ENCODE measurements at regions not wholly inside any gene's neighbourhood (a gene's known extent, or its start where the extent isn't known, plus 50 kb on each side); places are given as distances from the start of the nearest gene placed in this dataset.

DNA sequence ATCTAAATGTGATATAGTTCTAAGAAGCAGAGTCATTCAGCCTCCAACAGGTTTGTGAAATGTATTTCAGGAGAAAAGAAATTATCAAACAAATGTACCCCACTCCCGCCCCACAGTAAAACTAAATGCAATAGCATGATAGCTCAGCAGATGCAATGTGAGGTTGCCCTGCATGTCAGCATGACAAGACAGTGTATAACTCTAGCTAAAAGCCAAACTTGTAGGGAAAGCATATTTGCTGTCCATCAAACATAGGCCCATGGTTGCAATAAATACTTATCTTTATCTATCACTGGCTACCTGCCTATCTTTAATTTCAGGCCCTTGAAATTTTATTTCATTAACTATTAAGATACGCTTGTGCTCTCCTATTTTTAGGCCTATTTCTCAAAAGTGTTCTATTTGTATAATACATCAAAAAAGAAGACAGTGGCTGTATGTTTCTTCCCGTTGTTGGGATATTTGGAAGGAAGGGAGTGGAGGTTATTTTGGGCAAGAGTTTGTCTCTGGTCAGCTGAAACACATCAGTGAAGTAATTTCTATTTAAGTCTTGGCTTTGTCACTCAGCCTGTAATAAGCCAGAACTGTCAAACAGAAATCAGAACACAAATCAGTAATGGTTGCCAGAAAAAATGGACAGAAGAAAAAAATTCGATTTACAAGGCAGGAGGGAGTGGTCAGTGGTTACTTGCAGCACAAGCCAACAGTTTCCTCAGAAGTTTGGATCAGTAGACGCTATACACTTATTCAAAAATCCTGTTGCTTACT is 307.4 kb upstream of the ADGRL2 start:
- TF ChIP-seq CTCF (IDR thresholded peaks at IDR 0.05; ENCODE audit: borderline replicate concordance, insufficient read depth, low read depth, low read length), result no peak
- H3K4me3 ChIP-seq (ENCODE audit: low read depth, low read length), result no peak overlapping the region

DNA sequence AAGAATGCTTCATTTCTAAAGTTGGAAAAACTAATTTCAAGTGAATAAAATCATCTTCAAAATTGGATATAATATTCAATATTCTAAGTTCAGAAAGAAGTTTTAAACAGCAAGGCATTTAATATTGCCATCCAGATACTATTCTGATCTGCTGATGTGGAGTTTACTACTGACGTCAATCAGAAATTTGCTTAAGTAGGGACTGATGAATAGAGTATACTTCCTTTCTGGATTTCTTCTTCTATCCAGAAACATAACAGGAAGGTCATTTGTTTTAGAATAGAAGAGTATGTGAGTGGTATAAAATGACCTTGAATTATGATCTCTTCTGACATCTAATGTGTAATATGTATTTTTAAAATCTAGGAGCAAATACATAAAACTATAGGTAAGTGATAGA is 308.1 kb upstream of the ADGRL2 start:
- no peak for TF ChIP-seq CTCF (IDR thresholded peaks at IDR 0.05; ENCODE audit: borderline replicate concordance, insufficient read depth, low read depth, low read length)
- no peak overlapping the region for H3K4me3 ChIP-seq (ENCODE audit: low read depth, low read length)

GRCh38 chr1:81490614-81491013 is 310.1 kb upstream of the ADGRL2 start:
- TF ChIP-seq CTCF (IDR thresholded peaks at IDR 0.05; ENCODE audit: borderline replicate concordance, insufficient read depth, low read depth, low read length), result no peak
- H3K4me3 ChIP-seq (ENCODE audit: low read depth, low read length), result no peak overlapping the region

DNA sequence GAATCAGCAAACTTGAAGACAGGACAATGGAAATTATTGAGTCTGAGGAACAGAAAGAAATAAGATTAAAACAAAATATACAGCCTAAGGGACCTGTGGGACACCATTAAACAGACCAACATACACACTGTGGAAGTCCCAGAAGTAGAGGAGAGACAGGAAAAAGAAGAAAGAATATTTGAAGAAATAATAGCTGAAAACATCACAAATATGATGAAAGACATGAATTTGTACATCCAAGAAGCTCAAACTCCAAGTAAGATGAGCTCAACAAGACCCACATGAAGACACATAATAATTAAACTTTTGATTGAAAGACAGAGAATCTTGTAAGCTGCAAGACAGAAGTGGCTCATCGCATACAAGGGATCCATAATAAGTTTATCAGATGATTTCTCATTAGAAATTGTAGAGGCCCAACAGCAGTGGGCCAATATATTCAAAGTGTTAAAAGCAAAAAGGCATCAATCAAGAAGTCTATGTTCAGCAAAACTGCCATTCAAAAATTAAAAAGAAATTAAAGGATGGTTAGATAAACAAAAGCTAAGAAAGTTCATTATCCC is 311.3 kb upstream of the ADGRL2 start:
- H3K4me3 ChIP-seq (ENCODE audit: low read depth, low read length), result no peak overlapping the region
- no peak for TF ChIP-seq CTCF (IDR thresholded peaks at IDR 0.05; ENCODE audit: borderline replicate concordance, insufficient read depth, low read depth, low read length)

DNA sequence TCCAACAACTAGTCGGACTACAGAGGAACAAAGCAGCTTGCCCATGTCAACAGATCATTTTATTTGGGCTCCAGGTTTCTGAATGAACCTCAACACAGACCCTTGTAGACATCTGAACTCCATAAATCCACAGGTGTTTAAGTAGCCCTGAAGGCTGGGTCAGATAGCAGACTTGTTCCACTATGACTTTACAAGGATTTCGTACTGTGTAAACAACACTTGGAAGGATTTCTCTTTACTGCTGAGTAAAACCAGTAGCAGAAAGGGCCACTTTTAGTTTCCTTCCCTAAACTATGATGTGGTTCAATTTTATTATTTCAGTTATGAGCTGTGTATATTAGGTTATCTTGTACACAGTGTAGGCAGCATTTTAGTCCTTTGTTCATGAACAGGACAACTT is 316.4 kb upstream of the ADGRL2 start:
- TF ChIP-seq CTCF (IDR thresholded peaks at IDR 0.05; ENCODE audit: borderline replicate concordance, insufficient read depth, low read depth, low read length), result no peak
- no peak overlapping the region for H3K4me3 ChIP-seq (ENCODE audit: low read depth, low read length)

DNA sequence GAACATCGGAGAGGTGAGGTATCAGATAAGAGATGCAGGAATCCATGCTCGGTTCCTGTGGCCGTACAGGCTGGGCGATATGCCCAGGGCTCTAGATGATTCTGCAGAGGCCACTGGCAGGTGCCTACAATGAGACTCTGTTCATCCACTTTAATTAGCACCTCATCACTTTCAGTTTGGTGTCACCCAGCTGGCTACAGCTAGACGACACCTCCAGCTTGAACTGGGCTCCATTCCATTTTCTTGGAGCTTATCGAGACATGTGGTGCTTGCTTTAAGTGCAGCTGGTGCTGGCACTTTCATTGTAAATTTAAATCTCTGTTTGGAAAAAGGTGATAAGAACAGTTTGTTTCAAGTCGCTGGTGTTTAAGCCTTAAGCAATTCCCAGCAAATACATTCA is 322.5 kb upstream of the ADGRL2 start:
- H3K4me3 ChIP-seq (ENCODE audit: low read depth, low read length), result no peak overlapping the region
- TF ChIP-seq CTCF (IDR thresholded peaks at IDR 0.05; ENCODE audit: borderline replicate concordance, insufficient read depth, low read depth, low read length), result no peak

- H3K4me3 ChIP-seq (ENCODE audit: low read depth, low read length), result no peak overlapping the region
- no peak for TF ChIP-seq CTCF (IDR thresholded peaks at IDR 0.05; ENCODE audit: borderline replicate concordance, insufficient read depth, low read depth, low read length)
Observed at GRCh38 chr1:81477710-81478109, 323.0 kb upstream of the ADGRL2 start.

All from GM12875 (cell line).